ENCODE measurements at regions not wholly inside any gene's neighbourhood (a gene's known extent, or its start where the extent isn't known, plus 50 kb on each side); places are given as distances from the start of the nearest gene placed in this dataset.

- TF ChIP-seq, protein P1, sequence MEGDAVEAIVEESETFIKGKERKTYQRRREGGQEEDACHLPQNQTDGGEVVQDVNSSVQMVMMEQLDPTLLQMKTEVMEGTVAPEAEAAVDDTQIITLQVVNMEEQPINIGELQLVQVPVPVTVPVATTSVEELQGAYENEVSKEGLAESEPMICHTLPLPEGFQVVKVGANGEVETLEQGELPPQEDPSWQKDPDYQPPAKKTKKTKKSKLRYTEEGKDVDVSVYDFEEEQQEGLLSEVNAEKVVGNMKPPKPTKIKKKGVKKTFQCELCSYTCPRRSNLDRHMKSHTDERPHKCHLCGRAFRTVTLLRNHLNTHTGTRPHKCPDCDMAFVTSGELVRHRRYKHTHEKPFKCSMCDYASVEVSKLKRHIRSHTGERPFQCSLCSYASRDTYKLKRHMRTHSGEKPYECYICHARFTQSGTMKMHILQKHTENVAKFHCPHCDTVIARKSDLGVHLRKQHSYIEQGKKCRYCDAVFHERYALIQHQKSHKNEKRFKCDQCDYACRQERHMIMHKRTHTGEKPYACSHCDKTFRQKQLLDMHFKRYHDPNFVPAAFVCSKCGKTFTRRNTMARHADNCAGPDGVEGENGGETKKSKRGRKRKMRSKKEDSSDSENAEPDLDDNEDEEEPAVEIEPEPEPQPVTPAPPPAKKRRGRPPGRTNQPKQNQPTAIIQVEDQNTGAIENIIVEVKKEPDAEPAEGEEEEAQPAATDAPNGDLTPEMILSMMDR (IDR thresholded peaks at IDR 0.05), result no peak
- no peak for TF ChIP-seq POLR2A (IDR thresholded peaks at IDR 0.05)
- no peak for TF ChIP-seq EP300 (IDR thresholded peaks at IDR 0.05)
These were observed 142.4 kb downstream of the DDX1 start for GRCh38 chr2:15733867-15734673.
